ENCODE measurements at regions not wholly inside any gene's neighbourhood (a gene's known extent, or its start where the extent isn't known, plus 50 kb on each side); places are given as distances from the start of the nearest gene placed in this dataset.

DNA sequence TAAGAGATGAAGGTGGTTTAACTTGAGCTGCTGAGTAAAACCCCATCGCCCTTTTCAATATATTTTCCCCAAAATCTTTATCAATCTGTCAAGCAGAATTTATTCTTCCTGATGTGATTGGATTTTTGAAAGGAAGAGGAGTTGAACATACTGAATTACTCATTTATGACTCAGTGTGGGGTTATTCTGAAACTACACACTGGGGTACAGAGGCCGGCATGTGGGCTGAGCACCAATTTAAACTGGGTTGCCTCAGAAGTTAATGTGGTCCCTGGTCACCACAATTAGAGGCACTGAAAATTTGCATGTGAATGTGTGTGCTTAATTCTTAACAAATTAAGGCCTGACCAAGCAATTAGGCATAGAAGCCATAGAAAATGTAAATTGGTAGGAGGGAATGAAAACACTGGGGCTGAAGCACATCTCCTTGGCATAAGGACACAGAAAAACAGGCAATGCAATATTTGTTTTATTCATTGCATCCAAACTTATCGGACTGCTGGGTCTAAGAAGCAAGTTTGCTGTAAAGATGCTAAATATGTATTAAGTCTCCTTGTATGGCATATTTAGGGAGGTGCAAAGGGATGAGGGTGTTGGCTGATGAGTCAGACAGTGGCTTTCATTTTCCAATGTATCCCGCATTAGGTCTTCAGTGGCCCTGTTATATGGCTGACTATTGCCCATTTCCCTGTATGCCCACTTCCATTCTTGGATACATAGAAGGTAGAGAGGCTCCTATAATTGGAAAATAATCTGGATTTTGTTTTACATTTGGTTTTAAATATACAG is 170.9 kb downstream of the IL15 start:
- intact Hi-C loops (cut with DNase I), result no loop called here
- 89 to 94% methylated on average over 4 of the region's 4 CpGs for WGBS, 2 donors
- TF ChIP-seq, protein P1, sequence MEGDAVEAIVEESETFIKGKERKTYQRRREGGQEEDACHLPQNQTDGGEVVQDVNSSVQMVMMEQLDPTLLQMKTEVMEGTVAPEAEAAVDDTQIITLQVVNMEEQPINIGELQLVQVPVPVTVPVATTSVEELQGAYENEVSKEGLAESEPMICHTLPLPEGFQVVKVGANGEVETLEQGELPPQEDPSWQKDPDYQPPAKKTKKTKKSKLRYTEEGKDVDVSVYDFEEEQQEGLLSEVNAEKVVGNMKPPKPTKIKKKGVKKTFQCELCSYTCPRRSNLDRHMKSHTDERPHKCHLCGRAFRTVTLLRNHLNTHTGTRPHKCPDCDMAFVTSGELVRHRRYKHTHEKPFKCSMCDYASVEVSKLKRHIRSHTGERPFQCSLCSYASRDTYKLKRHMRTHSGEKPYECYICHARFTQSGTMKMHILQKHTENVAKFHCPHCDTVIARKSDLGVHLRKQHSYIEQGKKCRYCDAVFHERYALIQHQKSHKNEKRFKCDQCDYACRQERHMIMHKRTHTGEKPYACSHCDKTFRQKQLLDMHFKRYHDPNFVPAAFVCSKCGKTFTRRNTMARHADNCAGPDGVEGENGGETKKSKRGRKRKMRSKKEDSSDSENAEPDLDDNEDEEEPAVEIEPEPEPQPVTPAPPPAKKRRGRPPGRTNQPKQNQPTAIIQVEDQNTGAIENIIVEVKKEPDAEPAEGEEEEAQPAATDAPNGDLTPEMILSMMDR (IDR thresholded peaks at IDR 0.05), result no peak
- H3K36me3 ChIP-seq, result no peaks in the 10 kb centered on the region
- H3K4me1 ChIP-seq, result no peaks in the 10 kb centered on the region
- no peaks in the 10 kb centered on the region for H3K27me3 ChIP-seq
- no peak overlapping the region for H3K27ac ChIP-seq
- ATAC-seq (no peak), DNase-seq (no peak)
- no peak overlapping the region for H3K4me3 ChIP-seq
- H3K9me3 ChIP-seq, result no peaks in the 10 kb centered on the region

DNA sequence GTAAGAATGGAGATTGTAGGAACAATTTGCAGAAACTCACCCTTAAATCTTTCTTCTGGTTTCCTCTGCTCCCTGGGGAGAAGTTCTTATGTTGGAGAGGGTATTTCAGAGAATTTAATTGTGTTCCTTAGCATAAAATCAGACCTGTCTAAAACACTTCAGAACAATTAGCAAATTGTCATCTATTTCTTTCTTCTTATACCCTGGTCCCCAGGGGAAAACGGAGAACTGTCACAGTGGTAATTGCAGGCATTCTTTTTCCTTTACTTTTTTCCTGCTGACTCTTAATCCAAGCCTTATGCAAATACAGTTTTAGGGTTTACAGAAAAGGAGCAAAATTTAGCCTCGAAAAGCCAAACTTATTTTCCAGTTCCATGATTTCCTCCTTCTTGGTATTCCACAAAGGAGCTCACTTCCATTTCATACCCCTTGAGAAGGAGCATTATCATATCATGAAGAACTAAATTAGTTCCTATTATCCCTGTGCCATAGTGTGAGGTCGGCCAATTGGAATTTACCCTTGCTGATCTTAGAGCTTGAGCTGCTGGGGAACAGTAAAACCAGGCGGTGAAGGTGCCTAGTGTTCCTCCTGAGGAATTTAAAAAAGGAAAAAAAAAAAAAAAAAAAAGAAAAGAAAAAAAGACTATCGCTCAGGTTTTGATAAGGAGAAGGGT is 173.8 kb downstream of the IL15 start:
- Histone ChIP-seq H3K27ac (no peak overlapping the region), H3K27me3 (no peaks in the 10 kb centered on the region), H3K9me3 (no peaks in the 10 kb centered on the region), H3K36me3 (no peaks in the 10 kb centered on the region), H3K4me3 (no peak overlapping the region), H3K4me1 (no peaks in the 10 kb centered on the region)
- DNase-seq (no peak), ATAC-seq (no peak)
- intact Hi-C loops (cut with DNase I), result no loop called here
- 69% methylated on average over 5 of the region's 5 CpGs for WGBS, 2 donors
- TF ChIP-seq, protein P1 (IDR thresholded peaks at IDR 0.05), result no peak

DNA sequence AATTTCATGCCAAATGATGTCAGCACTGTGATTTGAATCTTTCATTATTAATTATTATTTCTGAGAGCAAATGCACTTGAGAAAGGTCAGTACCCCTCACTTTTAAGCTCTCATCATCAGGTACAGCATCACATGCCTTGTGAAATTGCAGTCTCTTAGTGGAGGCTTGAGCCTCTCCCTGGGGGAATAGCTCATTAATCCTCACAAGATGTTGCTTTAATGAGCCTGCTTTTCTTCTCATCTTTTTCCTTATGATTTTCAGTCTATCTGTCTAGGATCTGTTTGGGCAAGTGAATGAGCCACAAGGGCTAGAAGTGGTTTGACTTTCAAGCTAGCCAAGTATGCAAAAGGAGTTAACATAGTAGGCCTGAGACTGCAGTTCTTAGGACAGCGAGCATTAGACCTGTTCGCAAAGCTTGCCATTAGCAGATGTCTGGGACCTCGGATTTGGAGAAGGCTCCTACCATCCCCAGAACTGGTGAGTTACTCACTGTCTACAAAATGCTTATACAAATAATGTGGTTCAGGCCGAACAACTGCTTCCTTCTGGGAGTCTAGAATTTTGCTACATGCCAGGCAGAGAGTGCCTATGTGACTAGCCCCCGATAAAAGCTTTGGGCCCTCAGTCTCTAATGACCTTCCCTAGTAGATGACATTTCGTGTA is 174.5 kb downstream of the IL15 start:
- TF ChIP-seq, protein P1 (IDR thresholded peaks at IDR 0.05), result no peak

DNA sequence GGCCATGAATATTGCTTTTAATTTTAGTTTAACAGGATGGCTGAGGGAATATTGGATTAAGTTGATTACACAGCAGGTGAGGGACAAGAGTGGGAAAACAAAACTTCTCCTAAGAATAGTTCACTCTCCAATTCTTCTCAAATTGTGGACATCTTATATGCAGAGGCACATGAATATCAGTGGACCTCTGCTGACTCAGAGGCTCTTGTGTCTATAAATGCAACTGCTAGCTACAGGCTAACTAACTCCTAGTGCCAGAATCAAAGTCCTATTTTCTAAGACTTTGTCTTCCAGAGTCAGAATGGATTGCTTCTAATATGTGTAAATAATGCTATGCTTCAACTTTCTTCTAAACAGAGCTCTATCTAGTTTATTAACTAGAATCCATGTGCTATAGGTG is 175.8 kb downstream of the IL15 start:
- DNase-seq (no peak), ATAC-seq (no peak)
- Histone ChIP-seq H3K4me1 (no peaks in the 10 kb centered on the region), H3K27me3 (no peaks in the 10 kb centered on the region), H3K27ac (no peak overlapping the region), H3K9me3 (no peaks in the 10 kb centered on the region), H3K36me3 (no peaks in the 10 kb centered on the region), H3K4me3 (no peak overlapping the region)
- TF ChIP-seq, protein P1 (IDR thresholded peaks at IDR 0.05), result no peak
- intact Hi-C loops (cut with DNase I), result no loop called here

More for the DNA sequence above, 174.5 kb downstream of the IL15 start:
- no peaks in the 10 kb centered on the region for H3K27me3 ChIP-seq
- no peak overlapping the region for H3K27ac ChIP-seq
- H3K36me3 ChIP-seq, result no peaks in the 10 kb centered on the region
- no peak for DNase-seq
- intact Hi-C loops (cut with DNase I), result no loop called here
- no peak overlapping the region for H3K4me3 ChIP-seq
- H3K4me1 ChIP-seq, result no peaks in the 10 kb centered on the region
- ATAC-seq, result no peak
- 87 to 93% methylated on average over 6 of the region's 6 CpGs for WGBS, 2 donors
- no peaks in the 10 kb centered on the region for H3K9me3 ChIP-seq

All from heart right ventricle (tissue), 16 donors.